DND-41 (cell line): ENCODE measurements at regions not wholly inside any gene's neighbourhood (a gene's known extent, or its start where the extent isn't known, plus 50 kb on each side); places are given as distances from the start of the nearest gene placed in this dataset.

Experiments used
- CTCF ChIP-seq: IDR thresholded peaks from 2 replicates; pipeline ENCODE4 v1.5.1; 2012; ENCODE audit warnings: borderline replicate concordance, low read length, moderate library complexity, mild to moderate bottlenecking; ENCODE audit not compliant: poor library complexity, severe bottlenecking; ENCODE audit errors: extremely low read depth
- EZH2 ChIP-seq: IDR thresholded peaks from 3 replicates; pipeline ENCODE4 v1.6.1; 2012; ENCODE audit warnings: borderline replicate concordance, low read depth, mild to moderate bottlenecking, moderate library complexity, low read length, inconsistent platforms; ENCODE audit not compliant: severe bottlenecking

GRCh38 chr10:9759596-9759995, 1258.1 kb upstream of the CELF2 start:
- no peak for TF ChIP-seq CTCF
- TF ChIP-seq EZH2, result no peak
